Astrocyte of the cerebellum (primary cell): ENCODE measurements at regions not wholly inside any gene's neighbourhood (a gene's known extent, or its start where the extent isn't known, plus 50 kb on each side); places are given as distances from the start of the nearest gene placed in this dataset.

Experiments
- DNase-seq: peaks from one replicate; pipeline ENCODE4 v3.0.0-alpha.2; 2011; ENCODE audit warnings: low read depth
- H3K4me3 ChIP-seq: 2 replicates; pipeline ENCODE4 v1.5.1; 2011; ENCODE audit warnings: mild to moderate bottlenecking, low read depth, low read length, moderate library complexity
- in situ Hi-C: cut with HindIII; loops from 2 replicates; pipeline ENCODE4 v1.10.0; 2017; ENCODE audit warnings: low sequenced_read_pairs
- TF ChIP-seq, protein P1 (sequence below): IDR thresholded peaks from 2 replicates; pipeline ENCODE4 v1.5.1; 2012; ENCODE audit warnings: low read length, low read depth, moderate library complexity, mild to moderate bottlenecking; ENCODE audit errors: missing control alignments

DNA sequence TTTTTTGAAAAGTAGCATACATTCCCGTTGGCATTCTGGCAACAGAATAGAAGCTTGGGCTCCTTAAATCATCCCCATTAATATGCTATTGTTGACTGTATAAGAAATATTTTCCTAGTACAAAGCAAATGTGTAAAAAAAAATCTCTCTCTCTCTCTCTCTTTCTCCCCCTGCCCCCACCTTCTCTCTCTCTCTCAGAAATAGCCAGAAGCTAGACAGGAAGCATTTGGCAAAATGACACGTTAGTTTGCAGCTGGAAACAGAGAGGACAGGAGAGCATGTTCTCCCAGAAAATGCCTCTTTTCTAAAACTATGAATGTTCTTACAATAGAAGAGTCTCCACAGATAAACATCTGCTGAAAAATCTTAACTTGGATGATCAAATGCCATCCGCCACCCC, 59.6 kb upstream of the AKR1E2 start:
- in situ Hi-C loops = loop anchor here (5.0 to 25.0 kb wide), 3 partner anchors 524 to 1522 kb away; partner anchors contain the start of gene KLF6
- TF ChIP-seq, protein P1, sequence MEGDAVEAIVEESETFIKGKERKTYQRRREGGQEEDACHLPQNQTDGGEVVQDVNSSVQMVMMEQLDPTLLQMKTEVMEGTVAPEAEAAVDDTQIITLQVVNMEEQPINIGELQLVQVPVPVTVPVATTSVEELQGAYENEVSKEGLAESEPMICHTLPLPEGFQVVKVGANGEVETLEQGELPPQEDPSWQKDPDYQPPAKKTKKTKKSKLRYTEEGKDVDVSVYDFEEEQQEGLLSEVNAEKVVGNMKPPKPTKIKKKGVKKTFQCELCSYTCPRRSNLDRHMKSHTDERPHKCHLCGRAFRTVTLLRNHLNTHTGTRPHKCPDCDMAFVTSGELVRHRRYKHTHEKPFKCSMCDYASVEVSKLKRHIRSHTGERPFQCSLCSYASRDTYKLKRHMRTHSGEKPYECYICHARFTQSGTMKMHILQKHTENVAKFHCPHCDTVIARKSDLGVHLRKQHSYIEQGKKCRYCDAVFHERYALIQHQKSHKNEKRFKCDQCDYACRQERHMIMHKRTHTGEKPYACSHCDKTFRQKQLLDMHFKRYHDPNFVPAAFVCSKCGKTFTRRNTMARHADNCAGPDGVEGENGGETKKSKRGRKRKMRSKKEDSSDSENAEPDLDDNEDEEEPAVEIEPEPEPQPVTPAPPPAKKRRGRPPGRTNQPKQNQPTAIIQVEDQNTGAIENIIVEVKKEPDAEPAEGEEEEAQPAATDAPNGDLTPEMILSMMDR = no peak
- DNase-seq = no peak
- no peak overlapping the region for H3K4me3 ChIP-seq

DNA sequence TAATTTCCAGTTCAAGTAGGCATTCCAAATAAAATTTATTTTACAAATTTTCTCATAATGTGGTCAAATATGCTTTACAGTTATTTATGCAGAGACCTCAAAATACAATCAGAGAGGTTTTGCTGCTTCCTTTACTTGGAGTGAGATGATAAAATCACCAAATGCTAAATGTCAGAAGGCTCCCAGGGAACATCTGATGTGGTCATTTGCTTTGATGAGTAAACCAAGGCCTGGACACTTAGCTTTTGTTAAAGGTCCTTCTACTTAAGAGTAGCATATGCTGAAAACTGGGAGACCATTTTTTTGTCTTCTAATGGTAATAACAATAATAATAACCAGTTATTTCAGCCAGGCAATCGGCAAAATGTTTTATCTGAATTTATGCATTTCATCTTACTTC, 60.6 kb upstream of the AKR1E2 start:
- TF ChIP-seq, protein P1 = no peak
- DNase-seq = no peak
- H3K4me3 ChIP-seq = no peak overlapping the region
- in situ Hi-C loops = loop anchor here (5.0 to 25.0 kb wide), 3 partner anchors 523 to 1521 kb away; partner anchors contain the start of gene KLF6

DNA sequence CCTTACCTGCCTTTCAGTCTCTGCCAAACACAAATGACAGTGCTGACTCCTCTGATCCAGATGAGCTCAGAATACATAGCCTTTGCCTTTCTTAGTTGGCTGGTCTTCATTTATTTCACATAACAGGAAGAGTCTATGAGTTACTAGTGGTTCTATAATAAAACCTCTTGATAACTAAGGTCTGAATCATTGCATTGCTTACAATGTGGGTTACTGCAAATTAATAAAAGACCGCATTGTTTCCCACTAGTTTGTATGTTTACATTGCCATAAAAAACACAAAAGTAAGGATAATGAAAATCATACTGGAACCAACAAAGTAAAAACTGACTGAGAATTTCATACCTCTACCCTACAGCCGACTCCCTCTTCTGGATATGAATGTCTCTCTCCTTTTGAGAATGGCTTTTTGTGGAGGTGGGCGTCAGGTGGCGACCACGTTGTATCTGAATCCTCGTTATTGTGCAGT, 62.0 kb upstream of the AKR1E2 start:
- H3K4me3 ChIP-seq = no peak overlapping the region
- peak; percentile 70 for DNase-seq
- TF ChIP-seq, protein P1 = peak; percentile 19
- in situ Hi-C loops = loop anchor here (10.0 to 25.0 kb wide), 2 partner anchors 977 to 1519 kb away; partner anchors contain the start of gene KLF6

DNA sequence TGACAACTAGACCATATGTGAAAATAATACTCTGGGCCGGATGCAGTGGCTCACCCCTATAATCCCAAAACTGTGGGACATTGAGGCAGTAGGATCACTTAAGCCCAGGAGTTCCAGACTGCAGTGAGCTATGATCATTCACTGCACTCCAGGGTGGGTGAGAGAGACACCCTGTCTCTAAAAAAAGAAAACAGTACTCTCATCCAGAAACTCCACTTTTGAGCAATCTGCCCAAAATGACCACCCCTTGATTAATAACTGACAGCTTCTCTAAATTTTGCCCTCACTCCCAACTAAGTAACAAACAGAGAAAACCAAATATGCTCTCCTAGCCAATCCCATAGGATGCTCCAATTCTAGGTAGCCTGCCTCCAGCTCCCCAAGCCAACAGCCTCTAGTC, 62.5 kb upstream of the AKR1E2 start:
- DNase-seq = no peak
- TF ChIP-seq, protein P1 = no peak
- in situ Hi-C loops = loop anchor here (10.0 to 25.0 kb wide), 2 partner anchors 976 to 1519 kb away; partner anchors contain the start of gene KLF6
- H3K4me3 ChIP-seq = no peak overlapping the region

DNA sequence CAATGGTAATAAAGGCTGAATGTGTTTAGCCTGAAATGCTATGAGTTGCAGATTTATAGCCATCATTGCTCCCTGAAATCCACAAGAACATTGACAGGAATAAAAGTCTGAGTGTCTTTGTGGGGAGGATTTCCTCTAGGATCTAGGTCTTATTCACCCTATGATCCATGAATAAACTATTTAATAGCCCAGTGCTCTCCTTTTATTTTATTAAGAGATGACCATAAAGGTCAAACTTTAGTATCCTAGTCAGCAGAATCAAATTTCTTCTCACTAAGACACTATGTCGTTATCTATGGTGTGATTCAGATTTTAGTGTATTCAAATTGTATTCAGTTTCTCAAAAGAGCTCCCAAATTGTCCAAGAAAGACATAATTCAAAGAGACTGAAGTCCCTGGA, 67.8 kb upstream of the AKR1E2 start:
- in situ Hi-C loops = loop anchor here (25.0 kb wide), 1 partner anchor 971 kb away; the partner anchor contains the start of gene KLF6
- DNase-seq = no peak
- TF ChIP-seq, protein P1 = no peak
- no peak overlapping the region for H3K4me3 ChIP-seq

DNA sequence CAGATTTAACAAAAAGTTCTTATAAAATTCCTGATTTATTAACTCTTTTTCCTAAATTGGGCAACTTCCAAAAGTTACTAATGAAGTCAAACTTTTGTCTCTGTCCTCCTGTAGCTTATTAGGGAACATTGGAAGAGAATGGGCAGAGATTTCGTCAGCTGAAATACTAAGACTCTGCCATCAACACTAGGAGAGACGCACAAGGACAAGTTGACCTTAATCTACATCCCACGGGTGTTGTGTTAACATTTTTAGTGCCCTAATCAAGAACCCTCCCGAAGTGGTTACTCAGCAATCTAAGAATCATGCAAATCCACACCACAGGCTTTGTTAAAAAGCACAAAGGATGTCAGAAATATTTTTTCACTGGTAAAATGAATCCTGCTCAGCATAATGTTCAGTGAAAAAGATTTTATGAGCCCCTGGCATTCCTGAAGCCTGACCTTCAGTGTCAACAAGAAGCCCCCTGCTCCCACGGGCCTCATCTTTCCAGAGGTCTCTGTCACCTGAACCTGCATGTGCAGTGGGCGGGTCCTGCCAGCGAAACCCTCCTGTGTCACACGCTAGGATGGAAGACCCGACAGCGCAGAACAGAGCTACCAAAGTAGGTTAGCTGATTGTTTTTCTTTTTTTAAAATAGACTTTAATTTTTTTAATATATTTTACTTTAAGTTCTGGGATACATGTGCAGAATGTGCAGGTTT, 70.6 kb upstream of the AKR1E2 start:
- in situ Hi-C loops = loop anchor here (25.0 kb wide), 1 partner anchor 968 kb away; the partner anchor contains the start of gene KLF6
- no peak overlapping the region for H3K4me3 ChIP-seq
- DNase-seq = no peak
- TF ChIP-seq, protein P1 = no peak
